Esophagus squamous epithelium (tissue), 4 donors: ENCODE measurements at regions not wholly inside any gene's neighbourhood (a gene's known extent, or its start where the extent isn't known, plus 50 kb on each side); places are given as distances from the start of the nearest gene placed in this dataset.

Experiments
- CTCF ChIP-seq, 6 experiments: fragments of 450-650 bp in 4 of 6; fragments of 200-600 bp in 2 of 6; sonication (generic) in 2 of 6; IDR thresholded peaks; one replicate each; pipeline ENCODE4 v1.5.1; 2016 to 2019; ENCODE audit warnings: antibody characterized with exemption in 6 of 6, mild to moderate bottlenecking in 4 of 6, moderate library complexity in 4 of 6
- POLR2A ChIP-seq, 4 donors: fragments of 450-650 bp; IDR thresholded peaks; one replicate each; pipeline ENCODE4 v1.6.1; 2017; ENCODE audit warnings: antibody characterized with exemption in 4 of 4, mild to moderate bottlenecking in 4 of 4, moderate library complexity in 3 of 4

- no peak for TF ChIP-seq CTCF (IDR thresholded peaks at IDR 0.05)
- no peak for TF ChIP-seq POLR2A (IDR thresholded peaks at IDR 0.05)
Observed at GRCh38 chr10:52368725-52369124, 54.6 kb downstream of the DKK1 start.
